ENCODE measurements at regions not wholly inside any gene's neighbourhood (a gene's known extent, or its start where the extent isn't known, plus 50 kb on each side); places are given as distances from the start of the nearest gene placed in this dataset.
"Not testable (repeated sequence)": the region's sequence is repeated elsewhere in the genome, so short reads cannot be mapped to it uniquely, and the experiment has no call there.

DNA sequence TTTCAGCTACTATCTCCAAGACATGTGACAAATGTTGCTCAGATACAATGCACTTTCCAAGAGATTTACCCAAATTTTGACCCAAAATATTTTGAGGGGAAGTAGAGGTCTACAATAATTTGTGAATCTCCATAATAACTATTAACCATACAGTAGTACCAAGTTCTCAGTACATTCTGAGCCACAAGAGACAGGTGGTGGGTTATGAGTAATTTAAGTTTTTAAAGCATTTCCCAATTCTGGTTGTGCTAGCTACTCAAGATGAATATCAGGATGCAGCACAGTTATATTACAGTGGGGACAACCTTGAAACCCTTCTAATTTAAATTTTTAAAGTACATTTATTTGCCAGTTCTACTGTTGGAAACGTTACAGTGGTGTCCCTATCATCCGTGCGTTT is 92.2 kb upstream of the MITF start:
- no peak overlapping the region for H3K4me3 ChIP-seq (ENCODE audit: low read depth, low read length)
- TF ChIP-seq, protein P1, sequence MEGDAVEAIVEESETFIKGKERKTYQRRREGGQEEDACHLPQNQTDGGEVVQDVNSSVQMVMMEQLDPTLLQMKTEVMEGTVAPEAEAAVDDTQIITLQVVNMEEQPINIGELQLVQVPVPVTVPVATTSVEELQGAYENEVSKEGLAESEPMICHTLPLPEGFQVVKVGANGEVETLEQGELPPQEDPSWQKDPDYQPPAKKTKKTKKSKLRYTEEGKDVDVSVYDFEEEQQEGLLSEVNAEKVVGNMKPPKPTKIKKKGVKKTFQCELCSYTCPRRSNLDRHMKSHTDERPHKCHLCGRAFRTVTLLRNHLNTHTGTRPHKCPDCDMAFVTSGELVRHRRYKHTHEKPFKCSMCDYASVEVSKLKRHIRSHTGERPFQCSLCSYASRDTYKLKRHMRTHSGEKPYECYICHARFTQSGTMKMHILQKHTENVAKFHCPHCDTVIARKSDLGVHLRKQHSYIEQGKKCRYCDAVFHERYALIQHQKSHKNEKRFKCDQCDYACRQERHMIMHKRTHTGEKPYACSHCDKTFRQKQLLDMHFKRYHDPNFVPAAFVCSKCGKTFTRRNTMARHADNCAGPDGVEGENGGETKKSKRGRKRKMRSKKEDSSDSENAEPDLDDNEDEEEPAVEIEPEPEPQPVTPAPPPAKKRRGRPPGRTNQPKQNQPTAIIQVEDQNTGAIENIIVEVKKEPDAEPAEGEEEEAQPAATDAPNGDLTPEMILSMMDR (IDR thresholded peaks at IDR 0.05; ENCODE audit: low read depth, low read length, missing control alignments) = no peak
- DNase-seq (ENCODE audit: low read depth) = no peak

DNA sequence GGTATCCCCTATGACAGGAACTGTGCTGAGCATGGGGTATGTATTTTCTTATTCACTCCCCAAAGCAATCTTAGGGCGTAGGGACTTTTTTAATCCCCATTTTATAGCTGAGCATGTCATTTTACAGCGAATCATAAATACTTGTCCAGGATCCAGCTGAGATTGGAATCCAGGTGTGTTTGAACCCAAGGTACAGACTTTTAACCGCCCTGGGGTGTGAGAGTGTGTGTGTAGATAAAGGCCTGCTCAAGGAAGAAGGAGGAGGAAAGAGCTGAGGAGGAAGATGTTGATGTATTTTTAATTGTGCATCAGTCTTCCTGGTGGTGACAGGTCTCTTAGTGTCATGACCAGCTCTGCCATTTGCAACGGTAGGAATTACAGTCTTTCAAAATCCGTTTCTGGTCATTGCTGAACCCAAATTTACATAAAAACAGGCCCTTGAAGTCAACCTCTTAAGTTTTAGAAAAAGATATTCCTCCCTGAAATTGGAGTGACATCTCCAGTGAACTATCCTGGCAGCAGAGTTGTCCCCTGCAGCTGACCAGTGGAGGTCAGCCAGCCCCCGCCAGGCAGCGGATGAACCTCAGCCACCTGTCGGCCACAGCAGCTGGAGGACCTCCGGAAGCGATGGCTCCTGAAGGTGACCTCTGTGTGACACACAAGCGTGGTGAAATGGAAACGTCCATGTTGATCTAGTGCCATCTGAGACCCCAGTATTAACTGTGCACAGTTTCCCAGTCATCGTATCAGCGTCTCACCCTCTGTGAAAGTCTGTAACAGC is 92.8 kb upstream of the MITF start:
- no peak overlapping the region for H3K4me3 ChIP-seq (ENCODE audit: low read depth, low read length)
- DNase-seq (ENCODE audit: low read depth) = no peak
- TF ChIP-seq, protein P1 (IDR thresholded peaks at IDR 0.05; ENCODE audit: low read depth, low read length, missing control alignments) = no peak

- no peak for DNase-seq (ENCODE audit: low read depth)
- TF ChIP-seq, protein P1 (IDR thresholded peaks at IDR 0.05; ENCODE audit: low read depth, low read length, missing control alignments) = no peak
- no peak overlapping the region for H3K4me3 ChIP-seq (ENCODE audit: low read depth, low read length)
Measured at GRCh38 chr3:69642606-69643005, 96.7 kb upstream of the MITF start.

DNA sequence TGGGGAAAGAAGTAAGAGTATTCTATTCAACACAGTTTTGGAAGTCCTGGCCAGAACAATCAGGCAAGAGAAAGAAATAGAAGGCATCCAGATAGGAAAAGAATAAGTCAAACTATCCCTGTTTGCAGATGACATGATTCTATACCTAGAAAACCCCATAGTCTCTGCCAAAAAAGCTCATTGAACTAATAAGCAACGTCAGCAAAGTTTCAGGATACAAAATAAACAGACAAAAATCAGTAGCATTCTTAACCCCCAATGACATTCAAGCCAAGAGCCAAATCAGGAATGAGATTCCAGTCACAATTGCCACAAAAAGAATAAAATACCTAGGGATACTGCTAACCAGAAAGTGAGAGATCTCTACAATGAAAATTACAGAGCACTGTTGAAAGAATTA is 99.4 kb upstream of the MITF start:
- TF ChIP-seq, protein P1 (IDR thresholded peaks at IDR 0.05; ENCODE audit: low read depth, low read length, missing control alignments) = no peak

DNA sequence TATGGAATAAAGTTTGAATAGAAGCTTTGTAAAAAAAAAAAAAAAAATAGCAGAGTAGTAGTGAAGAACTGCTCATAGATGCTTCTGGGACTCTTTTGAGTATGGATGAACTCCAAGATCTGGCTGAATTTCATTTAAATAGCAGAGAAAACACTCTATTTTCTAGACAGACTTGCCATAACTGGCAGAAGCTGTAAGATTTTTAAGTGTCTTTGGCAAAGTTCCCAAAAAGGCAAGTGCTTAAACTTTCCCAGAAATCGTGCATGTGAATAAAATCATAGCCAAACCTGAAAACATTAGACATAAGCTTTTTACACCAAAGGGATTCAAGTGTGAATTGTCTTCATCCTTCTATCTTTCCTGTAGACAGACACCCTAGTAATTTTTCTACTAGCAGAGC is 110.3 kb upstream of the MITF start:
- DNase-seq (ENCODE audit: low read depth) = no peak
- no peak overlapping the region for H3K4me3 ChIP-seq (ENCODE audit: low read depth, low read length)
- TF ChIP-seq, protein P1 (IDR thresholded peaks at IDR 0.05; ENCODE audit: low read depth, low read length, missing control alignments) = no peak

More for the DNA sequence above, 99.4 kb upstream of the MITF start:
- H3K4me3 ChIP-seq (ENCODE audit: low read depth, low read length) = no peak overlapping the region
- DNase-seq (ENCODE audit: low read depth) = no peak

- H3K4me3 ChIP-seq (ENCODE audit: low read depth, low read length) = no peak overlapping the region
- no peak for DNase-seq (ENCODE audit: low read depth)
- TF ChIP-seq, protein P1 (IDR thresholded peaks at IDR 0.05; ENCODE audit: low read depth, low read length, missing control alignments) = no peak
Measured at GRCh38 chr3:69613286-69613685, 126.0 kb upstream of the MITF start.

- TF ChIP-seq, protein P1 (IDR thresholded peaks at IDR 0.05; ENCODE audit: low read depth, low read length, missing control alignments) = no peak
- DNase-seq (ENCODE audit: low read depth) = no peak
- H3K4me3 ChIP-seq (ENCODE audit: low read depth, low read length) = no peak overlapping the region
Measured at GRCh38 chr3:69612791-69613190, 126.5 kb upstream of the MITF start.

DNA sequence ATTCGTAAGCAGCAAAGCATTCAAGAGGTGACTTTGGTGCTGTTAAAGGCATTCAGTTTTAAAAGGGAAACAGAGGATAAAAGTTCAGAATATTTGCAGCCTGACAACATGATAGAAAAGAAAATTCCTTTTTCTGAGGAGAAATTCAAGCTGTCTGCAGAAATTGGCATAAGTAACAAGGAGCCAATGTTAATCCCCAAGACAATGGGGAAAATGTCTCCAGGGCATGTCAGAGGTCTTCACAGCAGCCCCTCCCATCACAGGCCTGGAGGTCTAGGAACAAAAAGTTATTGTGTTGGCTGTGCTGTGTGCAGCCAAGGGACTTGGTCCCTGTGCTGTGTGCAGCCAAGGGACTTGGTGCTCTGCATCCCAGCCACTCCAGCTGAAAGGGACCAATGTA is 129.7 kb upstream of the MITF start:
- DNase-seq (ENCODE audit: low read depth); H3K4me3 ChIP-seq (ENCODE audit: low read depth, low read length): not testable (repeated sequence)

All from GM12864 (cell line).